C4-2B (cell line): ENCODE measurements at regions not wholly inside any gene's neighbourhood (a gene's known extent, or its start where the extent isn't known, plus 50 kb on each side); places are given as distances from the start of the nearest gene placed in this dataset.

Experiments
- ZFX ChIP-seq: fragments of 450-650 bp; IDR thresholded peaks from 2 replicates; pipeline ENCODE4 v1.6.1; 2017
- TF ChIP-seq, protein P1 (sequence below): fragments of 450-650 bp; conservative IDR thresholded peaks from 2 replicates; pipeline ENCODE4 v1.5.1; 2017; ENCODE audit warnings: mild to moderate bottlenecking

DNA sequence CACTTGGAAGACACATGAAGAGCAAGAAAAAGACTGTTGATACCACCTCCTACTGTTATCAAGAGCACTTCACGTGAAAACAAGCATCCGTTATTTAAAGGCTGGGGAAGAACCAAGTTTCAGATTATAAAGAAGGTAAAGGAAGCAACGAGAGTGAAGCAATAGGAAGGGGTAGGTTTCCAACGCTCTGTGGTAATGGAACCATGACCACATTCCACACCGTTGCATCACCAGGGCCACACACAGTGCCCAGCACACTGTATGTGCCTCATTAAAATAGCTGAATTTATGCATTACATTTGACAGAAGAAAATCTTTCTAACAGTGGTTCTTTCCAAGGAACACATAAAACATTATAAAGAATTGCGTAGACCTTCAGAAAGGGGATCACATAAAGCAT is 435.8 kb downstream of the MRPL39 start:
- TF ChIP-seq, protein P1, sequence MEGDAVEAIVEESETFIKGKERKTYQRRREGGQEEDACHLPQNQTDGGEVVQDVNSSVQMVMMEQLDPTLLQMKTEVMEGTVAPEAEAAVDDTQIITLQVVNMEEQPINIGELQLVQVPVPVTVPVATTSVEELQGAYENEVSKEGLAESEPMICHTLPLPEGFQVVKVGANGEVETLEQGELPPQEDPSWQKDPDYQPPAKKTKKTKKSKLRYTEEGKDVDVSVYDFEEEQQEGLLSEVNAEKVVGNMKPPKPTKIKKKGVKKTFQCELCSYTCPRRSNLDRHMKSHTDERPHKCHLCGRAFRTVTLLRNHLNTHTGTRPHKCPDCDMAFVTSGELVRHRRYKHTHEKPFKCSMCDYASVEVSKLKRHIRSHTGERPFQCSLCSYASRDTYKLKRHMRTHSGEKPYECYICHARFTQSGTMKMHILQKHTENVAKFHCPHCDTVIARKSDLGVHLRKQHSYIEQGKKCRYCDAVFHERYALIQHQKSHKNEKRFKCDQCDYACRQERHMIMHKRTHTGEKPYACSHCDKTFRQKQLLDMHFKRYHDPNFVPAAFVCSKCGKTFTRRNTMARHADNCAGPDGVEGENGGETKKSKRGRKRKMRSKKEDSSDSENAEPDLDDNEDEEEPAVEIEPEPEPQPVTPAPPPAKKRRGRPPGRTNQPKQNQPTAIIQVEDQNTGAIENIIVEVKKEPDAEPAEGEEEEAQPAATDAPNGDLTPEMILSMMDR, result no peak
- TF ChIP-seq ZFX, result no peak
